GM12891 (cell line): ENCODE measurements at regions not wholly inside any gene's neighbourhood (a gene's known extent, or its start where the extent isn't known, plus 50 kb on each side); places are given as distances from the start of the nearest gene placed in this dataset.

Experiments
- POLR2A ChIP-seq: IDR thresholded peaks from 2 replicates; pipeline ENCODE4 v1.6.1; 2011; ENCODE audit warnings: low read depth, low read length, control low read depth
- POLR2AphosphoS5 ChIP-seq: IDR thresholded peaks from 2 replicates; pipeline ENCODE4 v1.6.1; 2011; ENCODE audit warnings: low read depth, low read length, control low read depth
- POU2F2 ChIP-seq: IDR thresholded peaks from 2 replicates; pipeline ENCODE4 v1.6.1; 2011; ENCODE audit warnings: low read depth, mild to moderate bottlenecking, control low read depth, low read length, moderate library complexity
- SPI1 ChIP-seq: IDR thresholded peaks from 2 replicates; pipeline ENCODE4 v1.6.1; 2011; ENCODE audit warnings: low read depth, low read length, control low read depth
- TAF1 ChIP-seq: IDR thresholded peaks from 2 replicates; pipeline ENCODE4 v1.6.1; 2011; ENCODE audit warnings: low read depth, low read length, control low read depth

DNA sequence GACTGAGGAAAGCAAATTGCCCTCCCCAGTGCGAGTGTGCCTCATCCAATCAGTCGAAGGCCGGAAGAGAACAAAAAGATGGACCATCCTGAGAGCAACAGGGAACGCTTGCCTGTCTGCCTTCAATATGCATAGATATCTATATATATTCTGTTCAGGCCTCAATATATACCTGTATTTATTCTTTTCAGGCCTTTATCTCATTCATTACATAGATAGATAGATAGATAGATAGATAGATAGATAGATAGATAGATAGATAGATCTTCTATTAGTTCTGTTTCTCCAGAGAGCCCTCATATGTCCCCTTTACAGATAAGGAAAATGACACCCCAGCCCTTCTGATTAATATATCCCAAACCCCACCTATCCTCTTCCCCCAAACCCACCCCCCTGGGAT lies 55.1 kb upstream of the LMO2 start:
- TF ChIP-seq POLR2AphosphoS5 = no peak
- TF ChIP-seq POLR2A = no peak
- no peak for TF ChIP-seq POU2F2
- TF ChIP-seq SPI1 = no peak
- no peak for TF ChIP-seq TAF1
